SK-N-SH (cell line): ENCODE measurements at regions not wholly inside any gene's neighbourhood (a gene's known extent, or its start where the extent isn't known, plus 50 kb on each side); places are given as distances from the start of the nearest gene placed in this dataset.

Experiments used
- CTCF ChIA-PET: fragments of 300-600, 350-600 bp; formaldehyde crosslinking; extraction: SDS; loops from one replicate; lab custom pipeline; 2021; lab: Yijun Ruan, JAX
- POLR2A ChIA-PET: fragments of 350-600 bp; sonication (Branson Sonifier 250); formaldehyde crosslinking; extraction: SDS; loops from one replicate; lab custom pipeline; 2020; ENCODE audit warnings: antibody characterized with exemption, inconsistent platforms; lab: Yijun Ruan, JAX
- DNase-seq: peaks from one replicate; pipeline ENCODE4 v3.0.0; 2012
- H2AFZ ChIP-seq: fragments of 200-600 bp; sonication (generic); 2 replicates; pipeline ENCODE4 v1.8.1; 2016; ENCODE audit warnings: antibody characterized with exemption, mild to moderate bottlenecking, low read depth
- H3F3A ChIP-seq: fragments of 200-600 bp; sonication (generic); replicated peaks from 2 replicates; pipeline ENCODE3; 2016; ENCODE audit warnings: antibody characterized with exemption, mild to moderate bottlenecking; ENCODE audit not compliant: insufficient read depth
- H3K27ac ChIP-seq, 2 experiments: fragments of 200-500 bp in 1 of 2; fragments of 200-600 bp in 1 of 2; sonication (Bioruptor generic) in 1 of 2; sonication (generic), shearing (Covaris generic) in 1 of 2; 2 replicates each; pipeline versions ENCODE4 v1.5.1 to v1.6.1; 2014 to 2016; ENCODE audit warnings: low read depth in 2 of 2, inconsistent platforms in 1 of 2, low read length in 1 of 2, mild to moderate bottlenecking in 1 of 2, mixed read lengths in 1 of 2
- H3K27me3 ChIP-seq: fragments of 200-600 bp; sonication (generic), shearing (Covaris generic); 2 replicates; pipeline ENCODE4 v1.6.1; 2016; ENCODE audit warnings: mixed run types; ENCODE audit not compliant: insufficient read depth
- H3K36me3 ChIP-seq, 2 experiments: fragments of 200-500 bp in 1 of 2; fragments of 200-600 bp in 1 of 2; sonication (Bioruptor generic) in 1 of 2; sonication (generic) in 1 of 2; replicated peaks in 1 of 2; 2 replicates each; pipeline versions ENCODE3 to v1.5.1; 2014 to 2016; ENCODE audit warnings: low read length in 1 of 2, mild to moderate bottlenecking in 1 of 2; ENCODE audit not compliant: insufficient read depth in 2 of 2, control insufficient read depth in 1 of 2
- H3K4me1 ChIP-seq, 2 experiments: fragments of 200-500 bp in 1 of 2; fragments of 200-600 bp in 1 of 2; sonication (Bioruptor generic) in 1 of 2; sonication (generic), shearing (Covaris generic) in 1 of 2; 2 replicates each; pipeline versions ENCODE4 v1.5.1 to v1.6.1; 2014 to 2016; ENCODE audit warnings: low read depth in 1 of 2, low read length in 1 of 2, mixed run types in 1 of 2; ENCODE audit not compliant: insufficient read depth in 2 of 2, control insufficient read depth in 1 of 2
- H3K4me2 ChIP-seq: fragments of 200-600 bp; sonication (generic), shearing (Covaris generic); 2 replicates; pipeline ENCODE4 v1.6.1; 2017; ENCODE audit warnings: mixed run types
- H3K4me3 ChIP-seq, 2 experiments: fragments of 200-500 bp in 1 of 2; fragments of 200-600 bp in 1 of 2; sonication (Bioruptor generic) in 1 of 2; sonication (generic), shearing (Covaris generic) in 1 of 2; 2 replicates each; pipeline versions ENCODE4 v1.5.1 to v1.8.1; 2014 to 2016; ENCODE audit warnings: low read depth in 2 of 2, inconsistent platforms in 1 of 2, low read length in 1 of 2, mild to moderate bottlenecking in 1 of 2, mixed read lengths in 1 of 2, moderate library complexity in 1 of 2
- H3K79me2 ChIP-seq: fragments of 200-600 bp; sonication (generic); 2 replicates; pipeline ENCODE4 v1.8.1; 2017; ENCODE audit warnings: mild to moderate bottlenecking; ENCODE audit not compliant: insufficient read depth
- H3K9ac ChIP-seq: fragments of 200-600 bp; sonication (generic); 2 replicates; pipeline ENCODE4 v1.6.1; 2017; ENCODE audit warnings: mixed run types
- H3K9me2 ChIP-seq: fragments of 200-600 bp; sonication (generic); 2 replicates; pipeline ENCODE4 v1.6.1; 2017; ENCODE audit warnings: mixed run types
- H3K9me3 ChIP-seq: fragments of 200-600 bp; sonication (generic); 2 replicates; pipeline ENCODE4 v1.6.1; 2017; ENCODE audit warnings: mixed run types, mild to moderate bottlenecking, moderate library complexity
- H4K20me1 ChIP-seq: fragments of 200-600 bp; sonication (generic); 2 replicates; pipeline ENCODE4 v1.6.1; 2017; ENCODE audit warnings: mild to moderate bottlenecking, mixed run types; ENCODE audit not compliant: insufficient read depth
- ELF1 ChIP-seq: IDR thresholded peaks from 2 replicates; pipeline ENCODE4 v1.4.0; 2012
- EZH2phosphoT487 ChIP-seq: fragments of 200-600 bp; sonication (generic); IDR thresholded peaks from 2 replicates; pipeline ENCODE4 v1.6.1; 2017; ENCODE audit warnings: low read depth, mixed run types, mild to moderate bottlenecking, antibody characterized with exemption, moderate library complexity, borderline replicate concordance
- JUND ChIP-seq: IDR thresholded peaks from 2 replicates; pipeline ENCODE4 v1.4.0; 2012
- MXI1 ChIP-seq: IDR thresholded peaks from 2 replicates; pipeline ENCODE4 v1.6.1; 2012; ENCODE audit warnings: mild to moderate bottlenecking, low read depth, low read length, improper control_type of control experiment
- NFIC ChIP-seq: IDR thresholded peaks from 2 replicates; pipeline ENCODE4 v1.4.0; 2012; ENCODE audit warnings: borderline replicate concordance
- NRF1 ChIP-seq: IDR thresholded peaks from 2 replicates; pipeline ENCODE4 v1.6.1; 2012; ENCODE audit warnings: low read depth, mild to moderate bottlenecking, low read length
- POLR2AphosphoS5 ChIP-seq: IDR thresholded peaks from 2 replicates; pipeline ENCODE4 v1.6.1; 2012; ENCODE audit warnings: low read depth, low read length
- RAD21 ChIP-seq: IDR thresholded peaks from 2 replicates; pipeline ENCODE4 v1.6.1; 2012; ENCODE audit warnings: mild to moderate bottlenecking, low read length
- RCOR1 ChIP-seq: fragments of 150-350 bp; IDR thresholded peaks from 2 replicates; pipeline ENCODE4 v1.6.1; 2017; ENCODE audit warnings: antibody characterized with exemption, low read length
- SIN3A ChIP-seq: IDR thresholded peaks from 2 replicates; pipeline ENCODE4 v1.6.1; 2012; ENCODE audit warnings: low read depth, mild to moderate bottlenecking, low read length, moderate library complexity, borderline replicate concordance
- SMC3 ChIP-seq: IDR thresholded peaks from 2 replicates; pipeline ENCODE4 v1.6.1; 2012; ENCODE audit warnings: low read depth, low read length, improper control_type of control experiment
- TAF1 ChIP-seq: IDR thresholded peaks from 2 replicates; pipeline ENCODE4 v1.6.1; 2012; ENCODE audit warnings: low read depth, mild to moderate bottlenecking, low read length, moderate library complexity, borderline replicate concordance
- TCF12 ChIP-seq: IDR thresholded peaks from 2 replicates; pipeline ENCODE4 v1.4.0; 2012
- TEAD4 ChIP-seq: IDR thresholded peaks from 2 replicates; pipeline ENCODE4 v1.4.0; 2012; ENCODE audit warnings: mild to moderate bottlenecking, borderline replicate concordance; ENCODE audit not compliant: insufficient read depth
- YY1 ChIP-seq: IDR thresholded peaks from 2 replicates; pipeline ENCODE4 v1.4.0; 2012; ENCODE audit warnings: low read depth, mild to moderate bottlenecking
- WGBS: methylation state at CpG from one replicate; pipeline ENCODE4 v1.1.6; 2017; ENCODE audit warnings: low lambda C conversion rate; 5-methylcytosine and 5-hydroxymethylcytosine counted together
- TF ChIP-seq, protein P1 (sequence below): IDR thresholded peaks from 2 replicates; pipeline ENCODE4 v1.4.0; 2012; ENCODE audit warnings: low read depth
- TF ChIP-seq, protein P2 (sequence below): IDR thresholded peaks from 2 replicates; pipeline ENCODE4; 2012
- TF ChIP-seq, protein P3 (sequence below): IDR thresholded peaks from 2 replicates; pipeline ENCODE4 v1.4.0; 2012; ENCODE audit warnings: low read depth, borderline replicate concordance
- TF ChIP-seq, protein P4 (sequence below): fragments of 200-600 bp; sonication (generic); IDR thresholded peaks from 2 replicates; pipeline ENCODE4 v1.6.1; 2017; ENCODE audit warnings: antibody characterized with exemption, mild to moderate bottlenecking, moderate library complexity
- TF ChIP-seq, protein P5 (sequence below): fragments of 150-350 bp; IDR thresholded peaks from 2 replicates; pipeline ENCODE4 v1.6.1; 2016; ENCODE audit warnings: mild to moderate bottlenecking, low read depth, low read length
- TF ChIP-seq, protein P6 (sequence below): IDR thresholded peaks from 2 replicates; pipeline ENCODE4 v1.6.1; 2012; ENCODE audit warnings: mild to moderate bottlenecking, low read depth, low read length, moderate library complexity

DNA sequence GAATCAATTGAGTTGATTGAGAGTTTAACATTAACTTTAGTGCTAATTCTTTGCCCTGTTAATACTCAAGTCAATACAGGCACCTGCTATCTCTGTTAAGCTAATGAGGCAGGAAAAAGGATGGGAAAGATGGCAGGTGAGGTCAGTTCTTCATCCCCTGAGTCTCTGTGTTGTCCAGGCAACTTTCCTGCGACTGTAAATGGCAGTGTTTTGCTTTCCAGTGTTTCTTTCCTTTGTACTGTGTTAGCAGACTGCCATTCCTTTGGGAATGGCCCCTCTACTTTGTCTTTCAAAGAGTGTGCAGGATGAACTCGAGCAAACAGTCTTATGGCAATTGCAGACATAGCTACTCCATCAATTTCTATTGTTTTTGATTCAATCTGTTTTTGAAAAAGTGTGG, 202.2 kb upstream of the VLDLR start (continued):
- TF ChIP-seq NRF1 (no peak), TAF1 (no peak), YY1 (no peak), EZH2phosphoT487 (no peak), SMC3 (no peak)
- TF ChIP-seq, protein P1, sequence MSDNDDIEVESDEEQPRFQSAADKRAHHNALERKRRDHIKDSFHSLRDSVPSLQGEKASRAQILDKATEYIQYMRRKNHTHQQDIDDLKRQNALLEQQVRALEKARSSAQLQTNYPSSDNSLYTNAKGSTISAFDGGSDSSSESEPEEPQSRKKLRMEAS, result no peak
- TF ChIP-seq, protein P2, sequence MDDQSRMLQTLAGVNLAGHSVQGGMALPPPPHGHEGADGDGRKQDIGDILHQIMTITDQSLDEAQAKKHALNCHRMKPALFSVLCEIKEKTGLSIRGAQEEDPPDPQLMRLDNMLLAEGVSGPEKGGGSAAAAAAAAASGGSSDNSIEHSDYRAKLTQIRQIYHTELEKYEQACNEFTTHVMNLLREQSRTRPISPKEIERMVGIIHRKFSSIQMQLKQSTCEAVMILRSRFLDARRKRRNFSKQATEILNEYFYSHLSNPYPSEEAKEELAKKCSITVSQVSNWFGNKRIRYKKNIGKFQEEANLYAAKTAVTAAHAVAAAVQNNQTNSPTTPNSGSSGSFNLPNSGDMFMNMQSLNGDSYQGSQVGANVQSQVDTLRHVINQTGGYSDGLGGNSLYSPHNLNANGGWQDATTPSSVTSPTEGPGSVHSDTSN, result no peak
- TF ChIP-seq, protein P3, sequence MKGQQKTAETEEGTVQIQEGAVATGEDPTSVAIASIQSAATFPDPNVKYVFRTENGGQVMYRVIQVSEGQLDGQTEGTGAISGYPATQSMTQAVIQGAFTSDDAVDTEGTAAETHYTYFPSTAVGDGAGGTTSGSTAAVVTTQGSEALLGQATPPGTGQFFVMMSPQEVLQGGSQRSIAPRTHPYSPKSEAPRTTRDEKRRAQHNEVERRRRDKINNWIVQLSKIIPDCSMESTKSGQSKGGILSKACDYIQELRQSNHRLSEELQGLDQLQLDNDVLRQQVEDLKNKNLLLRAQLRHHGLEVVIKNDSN, result no peak

DNA sequence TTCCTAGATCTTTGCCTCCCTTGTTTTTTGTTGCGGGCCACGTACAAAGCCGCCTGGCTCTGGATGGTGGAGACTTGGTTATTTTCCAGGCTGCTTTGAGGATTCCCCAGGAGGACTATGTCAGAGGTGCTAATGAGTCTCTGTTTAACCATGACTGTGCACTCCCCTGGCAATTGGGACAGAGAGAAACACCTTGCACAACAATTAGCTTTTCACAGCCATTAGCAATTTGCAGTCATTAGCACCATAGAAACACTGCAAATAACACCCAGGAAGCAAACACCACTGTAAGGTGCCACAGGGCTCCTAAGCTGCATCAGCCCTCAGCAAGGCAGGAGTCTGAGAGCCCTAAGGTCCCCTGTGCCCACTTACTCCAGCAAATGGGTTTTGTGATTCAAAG, 201.0 kb upstream of the VLDLR start:
- no peak overlapping the region for H3K27ac ChIP-seq
- H3K4me3 ChIP-seq, result no peak overlapping the region
- H3K4me2 ChIP-seq, result no peak overlapping the region
- POLR2A ChIA-PET, result no interaction called here
- peaks cover 2 to 10% of the 10 kb centered on the region in 2 experiments; a peak in 3 of 4 replicates for H3K4me1 ChIP-seq
- H3K9me3 ChIP-seq, result no peaks in the 10 kb centered on the region
- H4K20me1 ChIP-seq, result no peaks in the 10 kb centered on the region
- WGBS, result 96% methylated on average over 3 of the region's 3 CpGs
- no peak overlapping the region for H3K9ac ChIP-seq
- H3K9me2 ChIP-seq, result no peaks in the 10 kb centered on the region
- CTCF ChIA-PET, result no interaction called here
- no peaks in the 10 kb centered on the region for H3K27me3 ChIP-seq
- H2AFZ ChIP-seq, result no peak overlapping the region
- TF ChIP-seq POLR2AphosphoS5 (no peak), EZH2phosphoT487 (no peak), JUND (no peak), RCOR1 (no peak), TEAD4 (no peak), TCF12 (no peak), MXI1 (no peak), SMC3 (no peak), ELF1 (no peak), SIN3A (no peak), NFIC (no peak), RAD21 (no peak)
- TF ChIP-seq, protein P4, sequence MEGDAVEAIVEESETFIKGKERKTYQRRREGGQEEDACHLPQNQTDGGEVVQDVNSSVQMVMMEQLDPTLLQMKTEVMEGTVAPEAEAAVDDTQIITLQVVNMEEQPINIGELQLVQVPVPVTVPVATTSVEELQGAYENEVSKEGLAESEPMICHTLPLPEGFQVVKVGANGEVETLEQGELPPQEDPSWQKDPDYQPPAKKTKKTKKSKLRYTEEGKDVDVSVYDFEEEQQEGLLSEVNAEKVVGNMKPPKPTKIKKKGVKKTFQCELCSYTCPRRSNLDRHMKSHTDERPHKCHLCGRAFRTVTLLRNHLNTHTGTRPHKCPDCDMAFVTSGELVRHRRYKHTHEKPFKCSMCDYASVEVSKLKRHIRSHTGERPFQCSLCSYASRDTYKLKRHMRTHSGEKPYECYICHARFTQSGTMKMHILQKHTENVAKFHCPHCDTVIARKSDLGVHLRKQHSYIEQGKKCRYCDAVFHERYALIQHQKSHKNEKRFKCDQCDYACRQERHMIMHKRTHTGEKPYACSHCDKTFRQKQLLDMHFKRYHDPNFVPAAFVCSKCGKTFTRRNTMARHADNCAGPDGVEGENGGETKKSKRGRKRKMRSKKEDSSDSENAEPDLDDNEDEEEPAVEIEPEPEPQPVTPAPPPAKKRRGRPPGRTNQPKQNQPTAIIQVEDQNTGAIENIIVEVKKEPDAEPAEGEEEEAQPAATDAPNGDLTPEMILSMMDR, result no peak
- TF ChIP-seq, protein P2, result no peak
- TF ChIP-seq, protein P1, result no peak
- TF ChIP-seq, protein P3, result no peak
- TF ChIP-seq, protein P5, sequence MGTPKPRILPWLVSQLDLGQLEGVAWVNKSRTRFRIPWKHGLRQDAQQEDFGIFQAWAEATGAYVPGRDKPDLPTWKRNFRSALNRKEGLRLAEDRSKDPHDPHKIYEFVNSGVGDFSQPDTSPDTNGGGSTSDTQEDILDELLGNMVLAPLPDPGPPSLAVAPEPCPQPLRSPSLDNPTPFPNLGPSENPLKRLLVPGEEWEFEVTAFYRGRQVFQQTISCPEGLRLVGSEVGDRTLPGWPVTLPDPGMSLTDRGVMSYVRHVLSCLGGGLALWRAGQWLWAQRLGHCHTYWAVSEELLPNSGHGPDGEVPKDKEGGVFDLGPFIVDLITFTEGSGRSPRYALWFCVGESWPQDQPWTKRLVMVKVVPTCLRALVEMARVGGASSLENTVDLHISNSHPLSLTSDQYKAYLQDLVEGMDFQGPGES, result no peak
- TF ChIP-seq, protein P6, sequence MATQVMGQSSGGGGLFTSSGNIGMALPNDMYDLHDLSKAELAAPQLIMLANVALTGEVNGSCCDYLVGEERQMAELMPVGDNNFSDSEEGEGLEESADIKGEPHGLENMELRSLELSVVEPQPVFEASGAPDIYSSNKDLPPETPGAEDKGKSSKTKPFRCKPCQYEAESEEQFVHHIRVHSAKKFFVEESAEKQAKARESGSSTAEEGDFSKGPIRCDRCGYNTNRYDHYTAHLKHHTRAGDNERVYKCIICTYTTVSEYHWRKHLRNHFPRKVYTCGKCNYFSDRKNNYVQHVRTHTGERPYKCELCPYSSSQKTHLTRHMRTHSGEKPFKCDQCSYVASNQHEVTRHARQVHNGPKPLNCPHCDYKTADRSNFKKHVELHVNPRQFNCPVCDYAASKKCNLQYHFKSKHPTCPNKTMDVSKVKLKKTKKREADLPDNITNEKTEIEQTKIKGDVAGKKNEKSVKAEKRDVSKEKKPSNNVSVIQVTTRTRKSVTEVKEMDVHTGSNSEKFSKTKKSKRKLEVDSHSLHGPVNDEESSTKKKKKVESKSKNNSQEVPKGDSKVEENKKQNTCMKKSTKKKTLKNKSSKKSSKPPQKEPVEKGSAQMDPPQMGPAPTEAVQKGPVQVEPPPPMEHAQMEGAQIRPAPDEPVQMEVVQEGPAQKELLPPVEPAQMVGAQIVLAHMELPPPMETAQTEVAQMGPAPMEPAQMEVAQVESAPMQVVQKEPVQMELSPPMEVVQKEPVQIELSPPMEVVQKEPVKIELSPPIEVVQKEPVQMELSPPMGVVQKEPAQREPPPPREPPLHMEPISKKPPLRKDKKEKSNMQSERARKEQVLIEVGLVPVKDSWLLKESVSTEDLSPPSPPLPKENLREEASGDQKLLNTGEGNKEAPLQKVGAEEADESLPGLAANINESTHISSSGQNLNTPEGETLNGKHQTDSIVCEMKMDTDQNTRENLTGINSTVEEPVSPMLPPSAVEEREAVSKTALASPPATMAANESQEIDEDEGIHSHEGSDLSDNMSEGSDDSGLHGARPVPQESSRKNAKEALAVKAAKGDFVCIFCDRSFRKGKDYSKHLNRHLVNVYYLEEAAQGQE, result no peak
- DNase-seq, result no peak
- H3K79me2 ChIP-seq, result no peaks in the 10 kb centered on the region
- no peaks in the 10 kb centered on the region for H3K36me3 ChIP-seq
- peaks cover 3% of the 10 kb centered on the region for H3F3A ChIP-seq
